IMR-90 (cell line): ENCODE measurements at regions not wholly inside any gene's neighbourhood (a gene's known extent, or its start where the extent isn't known, plus 50 kb on each side); places are given as distances from the start of the nearest gene placed in this dataset.

Experiments used
- ATAC-seq: fragments of 200-7000 bp; cut with Tn5 transposase; 2 replicates; pipeline ENCODE4 v1.9.1; 2020; ENCODE audit warnings: low read depth, mild to moderate bottlenecking, moderate library complexity
- BruUV-seq: library from RNA; stranded (reverse); fragments of 400-500 nt; replicated peaks from 2 replicates; lab custom pipeline; 2021; lab: Mats Ljungman, UMichigan
- CTCF ChIA-PET: fragments of 300-600 bp; formaldehyde crosslinking; extraction: SDS; loops from one replicate; lab custom pipeline; 2021; ENCODE audit warnings: antibody characterized with exemption; lab: Yijun Ruan, JAX
- POLR2A ChIA-PET: fragments of 300-600 bp; sonication (Branson Sonifier 250); formaldehyde crosslinking; loops from one replicate; lab custom pipeline; 2022; ENCODE audit warnings: antibody characterized with exemption; ENCODE audit not compliant: unreplicated experiment; lab: Charles Lee
- DNase-seq: peaks from one replicate; pipeline ENCODE4 v3.0.0; 2013
- H2AFZ ChIP-seq: replicated peaks from 2 replicates; pipeline ENCODE3; 2013; ENCODE audit warnings: low read length, mild to moderate bottlenecking; ENCODE audit not compliant: poor library complexity
- H2AK5ac ChIP-seq: 2 replicates; pipeline ENCODE4 v1.6.1; 2013; ENCODE audit warnings: low read depth, low read length, inconsistent platforms
- H2AK9ac ChIP-seq: replicated peaks from 2 replicates; pipeline ENCODE3; 2013; ENCODE audit warnings: mild to moderate bottlenecking, low read depth, low read length, moderate library complexity; ENCODE audit not compliant: poor library complexity
- H2BK120ac ChIP-seq: 2 replicates; pipeline ENCODE4 v1.6.1; 2013; ENCODE audit warnings: low read depth, low read length, inconsistent platforms
- H2BK15ac ChIP-seq: 3 replicates; pipeline ENCODE4 v1.6.1; 2013; ENCODE audit warnings: low read depth, low read length, inconsistent platforms
- H2BK20ac ChIP-seq: 2 replicates; pipeline ENCODE4 v1.6.1; 2013; ENCODE audit warnings: low read depth, mild to moderate bottlenecking, inconsistent platforms, low read length, moderate library complexity
- H2BK5ac ChIP-seq: 2 replicates; pipeline ENCODE4 v1.6.1; 2013; ENCODE audit warnings: mild to moderate bottlenecking, low read depth, low read length, inconsistent platforms; ENCODE audit not compliant: poor library complexity, severe bottlenecking
- H3K14ac ChIP-seq: replicated peaks from 2 replicates; pipeline ENCODE4 v1.6.1; 2013; ENCODE audit warnings: low read depth, low read length, inconsistent platforms
- H3K18ac ChIP-seq: 2 replicates; pipeline ENCODE4 v1.6.1; 2013; ENCODE audit warnings: low read depth, low read length, control low read depth
- H3K23ac ChIP-seq: 2 replicates; pipeline ENCODE4 v1.6.1; 2013; ENCODE audit warnings: low read depth, low read length, inconsistent platforms
- H3K27ac ChIP-seq: 2 replicates; pipeline ENCODE4 v1.5.1; 2013; ENCODE audit warnings: mild to moderate bottlenecking, control low read depth, low read length; ENCODE audit not compliant: insufficient read depth
- H3K27me3 ChIP-seq: 2 replicates; pipeline ENCODE4 v1.6.1; 2013; ENCODE audit warnings: low read length; ENCODE audit not compliant: control insufficient read depth, insufficient read depth
- H3K36me3 ChIP-seq: 2 replicates; pipeline ENCODE4 v1.6.1; 2013; ENCODE audit warnings: low read length, mixed read lengths; ENCODE audit not compliant: control insufficient read depth, insufficient read depth
- H3K4ac ChIP-seq: 2 replicates; pipeline ENCODE4 v1.6.1; 2013; ENCODE audit warnings: low read depth, low read length, inconsistent platforms
- H3K4me1 ChIP-seq: 2 replicates; pipeline ENCODE4 v1.6.1; 2013; ENCODE audit warnings: low read length, mixed read lengths; ENCODE audit not compliant: control insufficient read depth, insufficient read depth
- H3K4me2 ChIP-seq: 2 replicates; pipeline ENCODE4 v1.6.1; 2013; ENCODE audit warnings: low read depth, mild to moderate bottlenecking, control low read depth, low read length, moderate library complexity
- H3K4me3 ChIP-seq: 2 replicates; pipeline ENCODE4 v1.5.1; 2013; ENCODE audit warnings: low read depth, mild to moderate bottlenecking, control low read depth, low read length, moderate library complexity; ENCODE audit not compliant: insufficient read depth
- H3K56ac ChIP-seq: 2 replicates; pipeline ENCODE4 v1.6.1; 2013; ENCODE audit warnings: low read length, inconsistent platforms; ENCODE audit not compliant: insufficient read depth; ENCODE audit errors: extremely low read depth
- H3K79me1 ChIP-seq, 2 experiments: 2 replicates each; pipeline ENCODE4 v1.6.1; 2013; ENCODE audit warnings: low read length in 2 of 2, inconsistent platforms in 1 of 2, low read depth in 1 of 2
- H3K9ac ChIP-seq: 2 replicates; pipeline ENCODE4 v1.6.1; 2013; ENCODE audit warnings: low read depth, low read length, control low read depth
- H3K9me1 ChIP-seq: 2 replicates; pipeline ENCODE4 v1.6.1; 2013; ENCODE audit warnings: low read length, inconsistent platforms; ENCODE audit not compliant: insufficient read depth
- H3K9me3 ChIP-seq: 2 replicates; pipeline ENCODE4 v1.6.1; 2013; ENCODE audit warnings: low read length; ENCODE audit not compliant: control insufficient read depth, insufficient read depth
- H4K20me1 ChIP-seq: 2 replicates; pipeline ENCODE4 v1.6.1; 2013; ENCODE audit warnings: low read length, inconsistent platforms; ENCODE audit not compliant: insufficient read depth
- H4K5ac ChIP-seq: 2 replicates; pipeline ENCODE4 v1.6.1; 2013; ENCODE audit warnings: mild to moderate bottlenecking, low read depth, low read length, control low read depth
- H4K8ac ChIP-seq, 2 experiments: 2 replicates each; pipeline ENCODE4 v1.6.1; 2013; ENCODE audit warnings: low read depth in 2 of 2, low read length in 2 of 2, control low read depth in 1 of 2, inconsistent platforms in 1 of 2
- H4K91ac ChIP-seq: 2 replicates; pipeline ENCODE4 v1.6.1; 2013; ENCODE audit warnings: low read depth, low read length, inconsistent platforms; ENCODE audit not compliant: insufficient read depth
- BHLHE40 ChIP-seq: fragments of 150-350 bp; IDR thresholded peaks from 2 replicates; pipeline ENCODE4 v1.6.1; 2016; ENCODE audit warnings: mild to moderate bottlenecking, low read depth, low read length
- CEBPB ChIP-seq: IDR thresholded peaks from 2 replicates; pipeline ENCODE4 v1.6.1; 2012; ENCODE audit warnings: low read depth, low read length, improper control_type of control experiment
- MAFK ChIP-seq: IDR thresholded peaks from 2 replicates; pipeline ENCODE4 v1.6.1; 2012; ENCODE audit warnings: low read depth, low read length, improper control_type of control experiment
- NFE2L2 ChIP-seq: fragments of 150-350 bp; IDR thresholded peaks from 2 replicates; pipeline ENCODE4 v1.6.1; 2016; ENCODE audit warnings: low read depth, mild to moderate bottlenecking, low read length
- RAD21 ChIP-seq: IDR thresholded peaks from 2 replicates; pipeline ENCODE4 v1.6.1; 2012; ENCODE audit warnings: low read length, improper control_type of control experiment
- SMC3 ChIP-seq: fragments of 150-350 bp; IDR thresholded peaks from 2 replicates; pipeline ENCODE4 v1.6.1; 2016; ENCODE audit warnings: low read depth, mild to moderate bottlenecking, antibody characterized with exemption, low read length, moderate library complexity
- WGBS, 2 experiments: methylation state at CpG; one replicate each; pipeline versions ENCODE4 v1.1.5 to v1.1.7; 2013; ENCODE audit warnings: missing lambda C conversion rate in 2 of 2; ENCODE audit not compliant: insufficient read length in 1 of 2; ENCODE audit errors: extremely low coverage in 2 of 2; 5-methylcytosine and 5-hydroxymethylcytosine counted together
- dilution Hi-C: fragments of 300-500 bp; cut with HindIII; formaldehyde crosslinking; loops from one replicate; pipeline ENCODE4 v1.14.3; 2018; ENCODE audit warnings: low sequenced_read_pairs; ENCODE audit not compliant: unreplicated experiment
- in situ Hi-C: fragments of 300-500 bp; cut with MboI; formaldehyde crosslinking; loops from 3 replicates; pipeline ENCODE4 v1.14.3; 2019; ENCODE audit warnings: low sequenced_read_pairs, inconsistent platforms, mixed read lengths
- intact Hi-C: fragments of 100-400 bp; cut with micrococcal nuclease; formaldehyde crosslinking; loops from 2 replicates; pipeline ENCODE4 v1.10.0; 2022

DNA sequence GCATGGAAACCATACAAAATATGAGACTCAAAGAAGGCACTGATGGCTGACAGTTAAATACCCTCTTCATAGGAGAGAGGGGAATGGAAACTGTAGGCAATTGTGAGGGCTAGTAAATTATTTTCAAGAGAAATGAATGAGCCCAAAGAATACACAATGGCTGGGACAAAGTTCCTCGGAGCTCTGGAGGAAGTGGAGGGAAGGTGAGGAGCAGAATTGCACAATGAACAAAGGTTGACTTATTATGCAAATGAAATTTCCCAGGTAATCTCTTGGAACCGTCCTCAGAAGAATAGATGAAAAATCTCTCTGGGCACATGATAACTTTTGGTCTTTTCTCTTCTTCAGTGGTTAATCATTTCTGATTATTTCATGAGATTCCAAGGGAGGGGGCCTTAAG, 202.6 kb upstream of the VCX start:
- Histone ChIP-seq H3K9me3 (0 out of 2 replicates have a peak, but pooled peaks cover 1% of the 10 kb centered on the region), H3K27me3 (no peaks in the 10 kb centered on the region), H2AK9ac (no peak overlapping the region), H3K18ac (no peak overlapping the region), H2BK5ac (no peak overlapping the region), H3K9ac (no peak overlapping the region), H3K4me2 (no peak overlapping the region), H3K4me1 (no peaks in the 10 kb centered on the region), H3K79me1 (no peaks in the 10 kb centered on the region), H4K20me1 (no peaks in the 10 kb centered on the region), H2AFZ (no peak overlapping the region), H2AK5ac (no peak overlapping the region), H3K14ac (no peak overlapping the region), H4K91ac (no peak overlapping the region), H3K4ac (no peak overlapping the region), H2BK120ac (no peak overlapping the region), H3K4me3 (no peak overlapping the region), H4K8ac (no peak overlapping the region), H2BK15ac (no peak overlapping the region), H3K56ac (no peak overlapping the region), H4K5ac (no peak overlapping the region), H3K23ac (no peak overlapping the region), H3K9me1 (no peaks in the 10 kb centered on the region), H2BK20ac (no peak overlapping the region), H3K36me3 (no peaks in the 10 kb centered on the region), H3K27ac (no peak overlapping the region)
- ChIA-PET POLR2A (no interaction called here), CTCF (no interaction called here)
- intact Hi-C loops, result no loop called here
- no peak for TF ChIP-seq RAD21
- TF ChIP-seq BHLHE40, result no peak
- no peak for TF ChIP-seq SMC3
- no peak for TF ChIP-seq MAFK
- no peak for TF ChIP-seq CEBPB
- no peak for TF ChIP-seq NFE2L2
- WGBS, 2 experiments, result 0% methylated on average over 1 of the region's 2 CpGs; no CpG with 5 or more reads in 1 of the 2 experiments
- BruUV-seq, result no TSS peak
- ATAC-seq (no peak), DNase-seq (no peak)
- dilution Hi-C loops, result no loop called here
- in situ Hi-C loops, result no loop called here
